GM12874 (cell line): ENCODE measurements at regions not wholly inside any gene's neighbourhood (a gene's known extent, or its start where the extent isn't known, plus 50 kb on each side); places are given as distances from the start of the nearest gene placed in this dataset.

ENCODE experiments used
- CTCF ChIP-seq: IDR thresholded peaks from 2 replicates; pipeline ENCODE4 v1.5.1; 2011; ENCODE audit warnings: low read depth, mild to moderate bottlenecking, control low read depth, low read length, moderate library complexity; ENCODE audit not compliant: insufficient read depth

GRCh38 chr18:22080035-22080434 lies 89.4 kb upstream of the GATA6 start:
- no peak for TF ChIP-seq CTCF

- no peak for TF ChIP-seq CTCF
Measured at GRCh38 chr18:22082408-22082807, 87.0 kb upstream of the GATA6 start.

GRCh38 chr18:22084547-22084946 lies 84.8 kb upstream of the GATA6 start:
- TF ChIP-seq CTCF, result no peak

- TF ChIP-seq CTCF, result no peak
Measured at GRCh38 chr18:22086973-22087372, 82.4 kb upstream of the GATA6 start.

- no peak for TF ChIP-seq CTCF
Measured at GRCh38 chr18:22088029-22088428, 81.4 kb upstream of the GATA6 start.

- no peak for TF ChIP-seq CTCF
Measured at GRCh38 chr18:22088996-22089640, 80.3 kb upstream of the GATA6 start.

- no peak for TF ChIP-seq CTCF
Measured at GRCh38 chr18:22091341-22091740, 78.0 kb upstream of the GATA6 start.
